NCI-H2171 (cell line): ENCODE measurements at regions not wholly inside any gene's neighbourhood (a gene's known extent, or its start where the extent isn't known, plus 50 kb on each side); places are given as distances from the start of the nearest gene placed in this dataset.

Experiments used
- DNase-seq: peaks from one replicate; lab custom pipeline; 2025; lab: John Stamatoyannopoulos, UW

DNA sequence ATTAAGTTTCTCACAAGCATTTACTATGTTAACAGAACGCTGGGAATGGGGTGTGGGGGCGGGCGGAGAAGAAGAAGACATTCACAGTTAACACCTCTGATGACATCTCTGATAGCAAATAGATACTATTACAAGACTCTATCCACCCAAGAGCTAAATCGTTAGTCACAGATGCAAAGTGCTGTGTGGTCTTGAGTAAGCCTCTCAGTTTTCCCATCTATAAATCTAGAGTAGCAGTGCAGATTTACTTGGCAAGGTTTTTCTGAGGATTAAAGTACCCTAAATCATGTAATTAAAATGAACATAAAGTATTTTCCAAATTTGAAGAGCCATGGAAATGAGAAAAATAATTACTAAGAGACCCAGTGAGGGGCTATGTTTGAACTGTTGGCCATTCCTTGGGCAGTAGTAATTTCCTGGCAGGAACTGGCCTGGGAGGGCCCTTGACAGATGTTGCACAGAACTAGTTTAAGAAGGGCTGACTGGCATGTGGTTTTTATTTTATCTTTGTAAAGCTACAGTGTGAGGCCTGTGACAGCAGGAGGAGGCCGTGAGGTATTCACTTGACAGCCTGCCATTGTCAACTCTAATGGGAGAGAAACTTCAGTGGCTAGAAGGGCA, 58.7 kb upstream of the APOBEC4 start:
- no peak for DNase-seq

DNA sequence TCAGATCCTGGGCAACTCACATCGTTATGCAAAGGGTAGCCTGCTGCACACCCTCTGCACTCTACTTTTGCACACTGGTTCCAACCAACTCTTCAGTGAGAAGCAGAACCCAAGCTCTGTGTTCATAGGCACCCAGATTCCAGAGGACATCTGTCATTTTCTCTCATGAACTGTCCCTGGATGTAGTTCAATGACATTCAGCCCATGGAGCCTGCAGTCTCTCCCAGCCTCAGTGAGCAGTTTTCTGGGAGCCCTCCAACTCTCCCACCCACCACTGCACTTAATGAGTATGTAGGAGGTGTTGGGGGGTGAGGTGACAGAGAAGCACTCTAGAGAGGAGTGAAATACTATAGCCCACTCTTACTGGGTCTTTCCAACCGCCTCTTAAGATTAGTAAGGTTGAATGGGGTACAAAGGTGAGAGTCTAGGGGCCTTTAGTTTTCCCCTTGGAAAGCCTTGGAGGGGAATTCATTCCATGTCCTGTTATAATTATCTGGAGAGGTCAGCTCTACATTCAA, 58.1 kb upstream of the APOBEC4 start:
- DNase-seq = no peak

DNA sequence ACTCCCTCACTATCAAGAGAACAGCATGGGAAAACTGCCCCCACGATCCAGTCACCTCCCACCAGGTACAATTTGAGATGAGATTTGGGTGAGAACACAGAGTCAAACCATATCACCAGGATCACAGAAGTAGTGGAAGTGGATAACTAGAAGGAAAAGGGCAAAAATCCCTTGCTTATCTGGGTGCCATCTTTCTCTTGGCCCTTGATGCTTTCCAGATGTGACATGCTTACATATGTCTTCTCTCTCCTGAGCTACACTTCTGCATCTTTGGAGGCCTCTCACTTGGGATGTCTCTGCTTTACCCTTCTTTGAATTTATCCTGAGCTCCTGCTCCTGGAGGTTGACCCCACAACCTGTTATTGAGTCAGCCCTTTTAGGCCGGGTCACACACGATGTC, 57.6 kb upstream of the APOBEC4 start:
- DNase-seq = no peak

DNA sequence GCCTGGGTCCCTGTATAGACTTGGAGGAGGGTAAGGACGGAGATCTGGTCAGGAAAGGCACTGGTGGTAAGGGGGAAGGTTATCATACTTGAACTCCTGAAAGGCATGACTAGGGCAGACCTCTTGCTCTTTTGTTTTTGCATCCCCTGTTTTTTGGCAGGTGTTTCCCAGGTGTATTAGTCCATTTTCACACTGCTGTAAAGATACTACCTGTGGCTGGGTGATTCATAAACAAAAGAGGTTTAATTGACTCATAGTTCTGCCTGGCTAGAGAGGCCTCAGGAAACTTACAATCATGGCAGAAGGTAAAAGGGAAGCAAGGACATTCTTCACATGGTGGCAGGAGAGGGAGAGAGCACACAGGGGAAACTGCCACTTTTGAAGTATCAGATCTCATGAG, 57.2 kb upstream of the APOBEC4 start:
- no peak for DNase-seq

DNA sequence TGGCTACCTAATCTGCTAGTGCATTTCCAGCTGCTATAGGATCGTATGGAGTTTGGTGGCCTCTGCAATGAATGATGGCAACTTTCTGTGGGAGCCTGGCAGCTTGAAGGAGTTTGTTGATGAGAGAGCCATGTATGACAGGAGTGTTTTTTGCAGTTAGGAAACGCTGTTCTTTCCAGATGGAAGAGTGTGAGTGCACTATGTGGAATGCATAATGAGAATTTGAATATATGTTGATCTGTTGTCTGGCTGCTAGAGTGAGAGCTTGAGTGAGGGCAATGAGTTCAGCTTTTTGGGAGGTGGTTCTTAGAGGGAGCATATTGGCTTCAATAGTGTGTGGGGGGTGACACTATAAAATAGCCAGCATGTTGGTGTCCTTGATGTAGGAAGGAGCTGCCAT, 51.0 kb upstream of the APOBEC4 start:
- no peak for DNase-seq
